HEK293 (cell line): ENCODE measurements at regions not wholly inside any gene's neighbourhood (a gene's known extent, or its start where the extent isn't known, plus 50 kb on each side); places are given as distances from the start of the nearest gene placed in this dataset.
"Not testable (repeated sequence)": the region's sequence is repeated elsewhere in the genome, so short reads cannot be mapped to it uniquely, and the experiment has no call there.

ENCODE experiments used
- CTCF ChIA-PET: fragments of 350-600 bp; formaldehyde crosslinking; extraction: SDS; loops from one replicate; lab custom pipeline; 2021; ENCODE audit warnings: antibody characterized with exemption; lab: Yijun Ruan, JAX
- POLR2A ChIA-PET: fragments of 300-600 bp; formaldehyde crosslinking; extraction: SDS; loops from one replicate; lab custom pipeline; 2020; ENCODE audit warnings: antibody characterized with exemption, inconsistent platforms; lab: Yijun Ruan, JAX
- H3K27ac ChIP-seq: fragments of 200-500 bp; sonication (Bioruptor generic); 2 replicates; pipeline ENCODE4 v1.5.1; 2014; ENCODE audit warnings: low read depth, low read length, control low read depth, inconsistent platforms; ENCODE audit errors: extremely low read depth
- H3K36me3 ChIP-seq, 2 experiments: fragments of 200-500 bp in 1 of 2; sonication (Bioruptor generic) in 1 of 2; 1 replicate in 1 of 2; 2 replicates in 1 of 2; pipeline ENCODE4 v1.5.1; 2014 to 2017; ENCODE audit warnings: inconsistent platforms in 2 of 2, low read length in 2 of 2; ENCODE audit not compliant: control insufficient read depth in 2 of 2, insufficient read depth in 1 of 2
- H3K4me1 ChIP-seq: fragments of 200-500 bp; sonication (Bioruptor generic); 2 replicates; pipeline ENCODE4 v1.5.1; 2014; ENCODE audit warnings: mild to moderate bottlenecking, low read length, inconsistent platforms; ENCODE audit not compliant: control insufficient read depth, insufficient read depth
- H3K4me3 ChIP-seq: 2 replicates; pipeline ENCODE4 v1.5.1; 2011; ENCODE audit warnings: low read depth, mild to moderate bottlenecking, control low read depth, low read length, moderate library complexity
- H3K9me3 ChIP-seq: fragments of 200-500 bp; sonication (Bioruptor generic); 2 replicates; pipeline ENCODE4 v1.5.1; 2014; ENCODE audit warnings: low read depth, low read length, inconsistent platforms; ENCODE audit not compliant: control insufficient read depth, insufficient read depth
- IKZF3 ChIP-seq: fragments of 450-650 bp; IDR thresholded peaks from 2 replicates; pipeline ENCODE4 v1.5.0; 2018; ENCODE audit warnings: missing biosample characterization, mild to moderate bottlenecking, missing genetic modification characterization, moderate library complexity
- MEIS1 ChIP-seq: sonication (generic); formaldehyde crosslinking; IDR thresholded peaks from 2 replicates; pipeline ENCODE4 v1.8.1; 2022; ENCODE audit warnings: missing genetic modification reagents, mild to moderate bottlenecking, borderline replicate concordance
- SETDB1 ChIP-seq: IDR thresholded peaks from one replicate; pipeline ENCODE4 v1.6.1; 2017; ENCODE audit warnings: mild to moderate bottlenecking, low read length, moderate library complexity, mixed read lengths; ENCODE audit not compliant: insufficient read length
- ZBTB11 ChIP-seq: fragments of 450-650 bp; formaldehyde crosslinking; conservative IDR thresholded peaks from 2 replicates; pipeline ENCODE4 v1.5.1; 2016; ENCODE audit warnings: low read depth, missing biosample characterization, missing genetic modification characterization
- ZBTB21 ChIP-seq: fragments of 450-650 bp; formaldehyde crosslinking; IDR thresholded peaks from 2 replicates; pipeline ENCODE4 v1.5.1; 2017; ENCODE audit warnings: missing biosample characterization, missing genetic modification characterization
- ZBTB7A ChIP-seq: fragments of 450-650 bp; formaldehyde crosslinking; IDR thresholded peaks from 2 replicates; pipeline ENCODE4 v1.5.1; 2016; ENCODE audit warnings: low read depth, missing biosample characterization, missing genetic modification characterization
- ZNF138 ChIP-seq: fragments of 450-650 bp; formaldehyde crosslinking; IDR thresholded peaks from 2 replicates; pipeline ENCODE4 v1.5.1; 2016; ENCODE audit warnings: missing biosample characterization, missing genetic modification characterization, borderline replicate concordance
- ZNF239 ChIP-seq: fragments of 450-650 bp; formaldehyde crosslinking; IDR thresholded peaks from 2 replicates; pipeline ENCODE4 v1.5.1; 2016; ENCODE audit warnings: missing biosample characterization, missing genetic modification characterization
- ZNF311 ChIP-seq: fragments of 450-650 bp; formaldehyde crosslinking; IDR thresholded peaks from 2 replicates; pipeline ENCODE4 v1.5.1; 2017; ENCODE audit warnings: missing biosample characterization, missing genetic modification characterization, borderline replicate concordance
- ZNF366 ChIP-seq: fragments of 450-650 bp; formaldehyde crosslinking; conservative IDR thresholded peaks from 2 replicates; pipeline ENCODE4 v1.5.1; 2016; ENCODE audit warnings: missing biosample characterization, missing genetic modification characterization
- ZNF391 ChIP-seq: fragments of 450-650 bp; formaldehyde crosslinking; IDR thresholded peaks from 2 replicates; pipeline ENCODE4 v1.5.1; 2016; ENCODE audit warnings: low read depth, missing biosample characterization, missing genetic modification characterization, borderline replicate concordance
- ZNF521 ChIP-seq: fragments of 450-650 bp; formaldehyde crosslinking; IDR thresholded peaks from 2 replicates; pipeline ENCODE4 v1.5.1; 2017; ENCODE audit warnings: missing biosample characterization, mild to moderate bottlenecking, missing genetic modification characterization
- ZNF600 ChIP-seq: fragments of 450-650 bp; formaldehyde crosslinking; IDR thresholded peaks from 2 replicates; pipeline ENCODE4 v1.5.1; 2016; ENCODE audit warnings: missing biosample characterization, missing genetic modification characterization
- ZNF610 ChIP-seq: fragments of 450-650 bp; formaldehyde crosslinking; IDR thresholded peaks from 2 replicates; pipeline ENCODE4 v1.5.1; 2016; ENCODE audit warnings: missing biosample characterization, missing genetic modification characterization, borderline replicate concordance
- ZNF777 ChIP-seq: fragments of 450-650 bp; formaldehyde crosslinking; IDR thresholded peaks from 2 replicates; pipeline ENCODE4 v1.5.1; 2017; ENCODE audit warnings: missing biosample characterization, missing genetic modification characterization, borderline replicate concordance
- ZNF792 ChIP-seq: fragments of 450-650 bp; formaldehyde crosslinking; IDR thresholded peaks from 2 replicates; pipeline ENCODE4 v1.5.1; 2016; ENCODE audit warnings: missing biosample characterization, missing genetic modification characterization
- ZSCAN16 ChIP-seq: fragments of 450-650 bp; formaldehyde crosslinking; IDR thresholded peaks from 2 replicates; pipeline ENCODE4 v1.5.1; 2016; ENCODE audit warnings: missing biosample characterization, missing genetic modification characterization
- ZSCAN18 ChIP-seq: fragments of 450-650 bp; formaldehyde crosslinking; IDR thresholded peaks from 2 replicates; pipeline ENCODE4 v1.5.1; 2016; ENCODE audit warnings: missing biosample characterization, missing genetic modification characterization

- TF ChIP-seq ZNF610 (tag by site-specific recombination) (peak; percentile 98), ZNF239 (no peak)
- no peaks in the 10 kb centered on the region for H3K9me3 ChIP-seq
- POLR2A ChIA-PET, result no interaction called here
- CTCF ChIA-PET, result no interaction called here
- H3K4me1 ChIP-seq, result no peaks in the 10 kb centered on the region
- no peaks in the 10 kb centered on the region for H3K36me3 ChIP-seq
- no peak overlapping the region for H3K27ac ChIP-seq
- no peak overlapping the region for H3K4me3 ChIP-seq
These were observed 276.5 kb downstream of the FAT4 start for GRCh38 chr4:125591290-125591689.

GRCh38 chr4:125594056-125594602, 279.4 kb downstream of the FAT4 start:
- H3K36me3 ChIP-seq, result no peaks in the 10 kb centered on the region
- ChIA-PET POLR2A (no interaction called here), CTCF (no interaction called here)
- no peaks in the 10 kb centered on the region for H3K9me3 ChIP-seq
- no peak overlapping the region for H3K4me3 ChIP-seq
- no peak overlapping the region for H3K27ac ChIP-seq
- TF ChIP-seq ZNF777 (tag by site-specific recombination) (no peak), ZNF138 (no peak), ZSCAN18 (tag by site-specific recombination) (no peak), ZNF366 (tag by site-specific recombination) (no peak)
- no peaks in the 10 kb centered on the region for H3K4me1 ChIP-seq

- H3K36me3 ChIP-seq, H3K4me1 ChIP-seq, H3K4me3 ChIP-seq, CTCF ChIA-PET, H3K9me3 ChIP-seq, H3K27ac ChIP-seq, POLR2A ChIA-PET: not testable (repeated sequence)
These were observed 291.2 kb downstream of the FAT4 start for GRCh38 chr4:125605926-125606325.

- H3K4me3 ChIP-seq, result no peak overlapping the region
- no peak overlapping the region for H3K27ac ChIP-seq
- no peaks in the 10 kb centered on the region for H3K9me3 ChIP-seq
- ChIA-PET CTCF (no interaction called here), POLR2A (no interaction called here)
- TF ChIP-seq SETDB1 (no peak), ZNF610 (tag by site-specific recombination) (no peak), ZBTB21 (tag by site-specific recombination) (no peak), ZBTB7A (no peak), ZNF391 (tag by site-specific recombination) (no peak), MEIS1 (no peak), ZNF792 (tag by site-specific recombination) (no peak), ZBTB11 (no peak), ZNF521 (tag by site-specific recombination) (no peak), ZSCAN16 (no peak), IKZF3 (tag by site-specific recombination) (no peak), ZNF600 (tag by site-specific recombination) (no peak), ZNF311 (no peak)
- no peaks in the 10 kb centered on the region for H3K36me3 ChIP-seq
- no peaks in the 10 kb centered on the region for H3K4me1 ChIP-seq
These were observed 305.5 kb downstream of the FAT4 start for GRCh38 chr4:125620066-125620860.
